ENCODE measurements at regions not wholly inside any gene's neighbourhood (a gene's known extent, or its start where the extent isn't known, plus 50 kb on each side); places are given as distances from the start of the nearest gene placed in this dataset.

GRCh38 chr5:13624283-13625074 is 320.0 kb downstream of the DNAH5 start:
- Histone ChIP-seq H3K4me3 (no peak overlapping the region), H3K27ac (replicated peaks) (no peak overlapping the region), H3K9me3 (replicated peaks) (peaks cover 4% of the 10 kb centered on the region), H3K36me3 (no peaks in the 10 kb centered on the region), H3K4me1 (no peaks in the 10 kb centered on the region), H3K27me3 (ENCODE audit: low read depth) (no peaks in the 10 kb centered on the region)
- TF ChIP-seq CTCF (IDR thresholded peaks at IDR 0.05; ENCODE audit: borderline replicate concordance) = no peak
- intact Hi-C loops (cut with micrococcal nuclease) = no loop called here
- DNase-seq = no peak

- Histone ChIP-seq H3K9me3 (replicated peaks) (peaks cover 34% of the 10 kb centered on the region), H3K4me1 (no peaks in the 10 kb centered on the region), H3K27me3 (ENCODE audit: low read depth) (no peaks in the 10 kb centered on the region), H3K27ac (replicated peaks) (no peak overlapping the region), H3K36me3 (no peaks in the 10 kb centered on the region), H3K4me3 (no peak overlapping the region)
- intact Hi-C loops (cut with micrococcal nuclease) = no loop called here
- no peak for DNase-seq
- no peak for TF ChIP-seq CTCF (IDR thresholded peaks at IDR 0.05; ENCODE audit: borderline replicate concordance)
These were observed 330.9 kb downstream of the DNAH5 start for GRCh38 chr5:13613621-13614020.

GRCh38 chr5:13611604-13612003 is 332.9 kb downstream of the DNAH5 start:
- no peak for TF ChIP-seq CTCF (IDR thresholded peaks at IDR 0.05; ENCODE audit: borderline replicate concordance)
- peaks cover 21% of the 10 kb centered on the region for H3K9me3 ChIP-seq (replicated peaks)
- no peaks in the 10 kb centered on the region for H3K36me3 ChIP-seq
- DNase-seq = no peak
- no peak overlapping the region for H3K4me3 ChIP-seq
- no peaks in the 10 kb centered on the region for H3K27me3 ChIP-seq (ENCODE audit: low read depth)
- no peaks in the 10 kb centered on the region for H3K4me1 ChIP-seq
- intact Hi-C loops (cut with micrococcal nuclease) = no loop called here
- no peak overlapping the region for H3K27ac ChIP-seq (replicated peaks)

GRCh38 chr5:13609504-13609903 is 335.0 kb downstream of the DNAH5 start:
- Histone ChIP-seq H3K9me3 (replicated peaks) (no peaks in the 10 kb centered on the region), H3K4me3 (no peak overlapping the region), H3K27me3 (ENCODE audit: low read depth) (no peaks in the 10 kb centered on the region), H3K27ac (replicated peaks) (no peak overlapping the region), H3K36me3 (no peaks in the 10 kb centered on the region), H3K4me1 (no peaks in the 10 kb centered on the region)
- DNase-seq = no peak
- no peak for TF ChIP-seq CTCF (IDR thresholded peaks at IDR 0.05; ENCODE audit: borderline replicate concordance)
- intact Hi-C loops (cut with micrococcal nuclease) = no loop called here

- H3K27ac ChIP-seq (replicated peaks) = no peak overlapping the region
- no peak overlapping the region for H3K4me3 ChIP-seq
- no peak for TF ChIP-seq CTCF (IDR thresholded peaks at IDR 0.05; ENCODE audit: borderline replicate concordance)
- no peaks in the 10 kb centered on the region for H3K4me1 ChIP-seq
- no peaks in the 10 kb centered on the region for H3K36me3 ChIP-seq
- no peaks in the 10 kb centered on the region for H3K9me3 ChIP-seq (replicated peaks)
- intact Hi-C loops (cut with micrococcal nuclease) = no loop called here
- H3K27me3 ChIP-seq (ENCODE audit: low read depth) = no peaks in the 10 kb centered on the region
- no peak for DNase-seq
These were observed 338.4 kb downstream of the DNAH5 start for GRCh38 chr5:13606051-13606450.

All from left ventricle myocardium inferior (tissue), 1 donor.